RWPE1 (cell line): ENCODE measurements at regions not wholly inside any gene's neighbourhood (a gene's known extent, or its start where the extent isn't known, plus 50 kb on each side); places are given as distances from the start of the nearest gene placed in this dataset.
"Not testable (repeated sequence)": the region's sequence is repeated elsewhere in the genome, so short reads cannot be mapped to it uniquely, and the experiment has no call there.

Experiments used
- CTCF ChIA-PET: fragments of 350-600 bp; sonication (Branson Sonifier 250); formaldehyde crosslinking; extraction: SDS; loops from one replicate; lab custom pipeline; 2021; lab: Yijun Ruan, JAX
- POLR2A ChIA-PET: fragments of 400-600 bp; formaldehyde crosslinking; extraction: SDS; loops from one replicate; lab custom pipeline; 2020; ENCODE audit warnings: antibody characterized with exemption; ENCODE audit not compliant: low non-redundant PET; lab: Yijun Ruan, JAX
- DNase-seq: peaks from one replicate; pipeline ENCODE4 v3.0.0; 2012; ENCODE audit warnings: low spot score
- H3K27ac ChIP-seq: fragments of 450-650 bp; 2 replicates; pipeline ENCODE4 v1.5.1; 2017
- CTCF ChIP-seq: fragments of 450-650 bp; conservative IDR thresholded peaks from 2 replicates; pipeline ENCODE4 v1.5.1; 2017; ENCODE audit warnings: low read depth, mild to moderate bottlenecking

GRCh38 chr2:60351321-60351720 lies 202.1 kb downstream of the BCL11A start:
- DNase-seq = no peak
- ChIA-PET CTCF (no interaction called here), POLR2A (no interaction called here)
- no peak overlapping the region for H3K27ac ChIP-seq
- TF ChIP-seq CTCF = no peak

DNA sequence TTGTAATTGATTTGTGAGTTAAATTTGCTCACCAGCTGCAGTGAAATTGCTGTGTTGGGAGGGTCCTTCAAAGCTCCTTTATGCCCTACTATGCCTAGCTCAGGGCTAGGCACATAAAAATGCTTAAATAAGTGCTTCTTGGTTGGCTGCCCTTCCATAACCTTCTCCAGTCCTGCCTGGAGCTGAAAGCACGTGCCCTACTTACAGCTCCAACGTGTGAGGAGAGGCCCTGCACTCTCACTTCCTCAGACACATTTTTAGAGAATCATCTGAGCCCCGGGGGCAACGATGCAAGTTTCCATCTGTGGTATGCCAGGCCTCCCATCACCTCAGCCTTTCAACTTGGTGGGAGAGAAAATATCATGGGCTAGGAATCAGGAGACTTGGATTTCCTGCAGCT lies 202.7 kb downstream of the BCL11A start:
- DNase-seq = no peak
- CTCF ChIA-PET = no interaction called here
- POLR2A ChIA-PET = no interaction called here
- no peak for TF ChIP-seq CTCF
- no peak overlapping the region for H3K27ac ChIP-seq

DNA sequence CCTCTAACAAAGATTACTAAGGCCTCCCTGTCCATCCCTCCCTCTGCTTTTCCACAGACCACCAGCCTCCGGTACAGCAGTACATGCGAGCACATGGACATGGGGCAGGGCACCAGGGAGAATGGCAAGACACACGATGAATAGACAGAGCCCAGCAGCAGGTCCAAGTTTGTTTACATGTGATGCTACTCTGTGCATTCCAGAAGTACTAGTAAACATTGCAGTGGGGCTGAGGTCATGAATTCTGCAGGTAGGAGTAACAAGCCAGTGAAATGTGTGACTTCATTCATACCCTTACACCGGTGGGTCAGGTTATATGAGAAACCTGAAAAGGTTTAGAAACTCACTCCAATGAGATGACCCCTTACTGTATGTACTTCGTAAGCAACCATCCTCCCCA lies 205.7 kb downstream of the BCL11A start:
- DNase-seq = peak; percentile 13
- H3K27ac ChIP-seq = no peak overlapping the region
- POLR2A ChIA-PET = no interaction called here
- CTCF ChIA-PET = no interaction called here
- TF ChIP-seq CTCF = no peak

DNA sequence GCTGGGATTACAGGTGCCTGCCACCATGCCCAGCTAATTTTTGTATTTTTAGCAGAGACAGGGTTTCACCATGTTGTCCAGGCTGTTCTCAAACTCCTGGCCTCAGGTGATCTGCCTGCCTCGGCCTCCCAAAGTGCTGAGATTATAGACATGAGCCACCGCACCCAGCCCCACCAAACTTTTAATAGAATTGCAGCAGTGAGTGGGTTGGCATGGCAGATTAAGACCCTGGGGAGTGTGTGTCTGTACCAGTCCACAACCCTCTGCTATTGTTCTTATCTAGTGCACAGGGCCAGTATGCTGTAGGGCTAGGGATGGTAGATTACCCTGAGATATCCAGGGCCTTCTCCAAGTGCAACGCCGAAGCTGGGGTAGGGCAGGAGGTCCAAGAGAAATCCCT lies 211.0 kb downstream of the BCL11A start:
- CTCF ChIA-PET, H3K27ac ChIP-seq, DNase-seq, POLR2A ChIA-PET: not testable (repeated sequence)

DNA sequence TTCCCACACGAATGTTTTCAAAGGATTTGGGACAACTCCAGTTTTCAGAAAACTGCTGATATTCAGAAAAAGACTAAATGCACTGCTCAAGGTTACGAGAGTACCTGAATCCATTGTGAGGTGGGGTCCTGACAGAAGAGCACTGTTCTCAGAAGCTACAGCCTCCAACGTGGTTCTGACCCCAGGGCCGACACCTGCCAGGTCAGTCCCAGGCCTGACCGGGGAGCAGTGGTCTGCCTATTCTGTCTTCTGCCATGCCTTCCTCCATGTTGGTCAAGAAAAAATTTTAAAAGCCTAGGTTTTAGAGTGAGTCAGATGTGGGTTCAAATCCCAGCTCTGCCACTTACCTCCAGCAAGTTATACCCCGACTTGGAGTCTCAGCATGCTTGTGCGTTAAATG lies 212.3 kb downstream of the BCL11A start:
- CTCF ChIA-PET = interaction anchor here (1.0 kb wide), 1 partner anchor 12 kb away, joined by 7 read pairs; no protein-coding TSS in a partner anchor

DNA sequence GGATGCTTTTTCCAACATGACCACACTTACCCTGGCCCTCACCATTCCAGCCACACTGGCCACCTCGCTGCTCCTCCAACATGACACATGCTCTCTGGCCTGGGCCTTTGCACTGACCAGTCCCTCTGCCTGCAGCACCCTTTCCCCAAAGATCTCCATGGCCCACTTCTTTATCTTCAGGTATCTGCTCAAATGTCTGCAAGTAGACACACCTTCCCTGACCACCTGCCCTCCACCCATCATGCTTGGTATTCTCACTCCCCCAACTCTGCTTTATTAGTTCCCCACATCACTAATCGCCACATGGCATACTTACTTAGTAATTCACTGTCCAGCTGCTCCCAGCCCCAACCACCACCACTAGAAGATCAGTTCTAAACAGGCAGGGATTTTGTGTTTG lies 214.2 kb downstream of the BCL11A start:
- no peak overlapping the region for H3K27ac ChIP-seq
- CTCF ChIA-PET = no interaction called here
- POLR2A ChIA-PET = no interaction called here
- TF ChIP-seq CTCF = no peak
- DNase-seq = no peak

More for the DNA sequence above, 212.3 kb downstream of the BCL11A start:
- no peak for DNase-seq
- POLR2A ChIA-PET = no interaction called here
- no peak overlapping the region for H3K27ac ChIP-seq
- TF ChIP-seq CTCF = no peak

DNA sequence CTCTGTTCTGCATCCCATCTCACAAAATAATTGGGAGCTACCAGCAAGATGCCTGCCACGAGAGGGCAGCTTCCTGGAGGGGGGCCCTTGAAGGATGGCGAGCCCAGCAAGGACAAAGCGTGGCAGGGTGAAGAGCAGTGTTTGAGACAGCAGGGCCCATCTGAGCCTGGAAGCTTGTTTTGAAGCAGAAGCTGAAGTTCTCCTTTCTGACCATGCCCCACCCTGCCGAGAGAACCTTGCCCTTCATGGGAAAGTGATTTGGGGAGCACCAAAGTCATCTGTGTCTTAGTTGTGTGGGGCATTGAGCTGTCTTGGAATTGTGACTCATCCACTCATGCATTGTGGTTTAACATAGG lies 216.3 kb downstream of the BCL11A start:
- no peak for TF ChIP-seq CTCF
- DNase-seq = no peak
- ChIA-PET CTCF (no interaction called here), POLR2A (no interaction called here)
- no peak overlapping the region for H3K27ac ChIP-seq
